Hepatocyte (in vitro differentiated cells): ENCODE measurements at regions not wholly inside any gene's neighbourhood (a gene's known extent, or its start where the extent isn't known, plus 50 kb on each side); places are given as distances from the start of the nearest gene placed in this dataset.

Experiments
- EZH2 ChIP-seq: fragments of 200-600 bp; sonication (generic); IDR thresholded peaks from 2 replicates; pipeline ENCODE4 v1.6.1; 2016; ENCODE audit warnings: antibody characterized with exemption, mild to moderate bottlenecking, borderline replicate concordance
- TF ChIP-seq, protein P1 (sequence below): fragments of 200-600 bp; sonication (generic); IDR thresholded peaks from 2 replicates; pipeline ENCODE4 v1.5.1; 2016; ENCODE audit warnings: antibody characterized with exemption, mild to moderate bottlenecking; ENCODE audit not compliant: poor library complexity

DNA sequence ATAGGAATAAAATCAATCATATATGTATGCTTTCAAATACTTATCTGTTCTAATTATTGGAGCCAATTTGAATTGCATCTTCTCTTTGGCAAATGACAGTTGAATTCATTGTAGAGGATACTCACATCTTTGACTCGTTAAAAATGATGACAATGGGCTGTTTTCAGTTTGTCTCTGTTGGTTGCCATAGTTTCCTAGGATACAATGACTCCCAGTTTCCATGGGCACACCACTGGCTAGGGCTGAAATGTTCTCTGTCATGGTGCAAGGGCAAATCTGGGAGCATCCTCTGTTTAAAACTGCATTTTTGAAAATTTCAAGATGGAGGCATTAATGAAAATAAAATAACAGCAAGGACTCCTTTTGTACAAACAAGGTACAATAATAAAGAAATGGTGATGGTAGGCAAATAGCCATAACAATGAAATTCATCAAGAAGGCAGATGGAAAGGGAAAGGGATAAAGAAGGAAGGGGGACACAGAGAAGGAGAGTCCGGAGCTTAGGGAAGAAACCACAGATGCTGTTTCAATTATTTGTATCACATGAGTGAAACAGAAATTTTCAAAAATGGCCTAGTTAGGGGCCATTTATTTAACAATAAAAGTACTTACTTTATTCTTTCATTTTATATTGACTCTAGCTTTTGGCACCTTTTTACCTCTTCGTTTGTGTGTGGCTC, 378.8 kb upstream of the SEMA6A start:
- TF ChIP-seq, protein P1, sequence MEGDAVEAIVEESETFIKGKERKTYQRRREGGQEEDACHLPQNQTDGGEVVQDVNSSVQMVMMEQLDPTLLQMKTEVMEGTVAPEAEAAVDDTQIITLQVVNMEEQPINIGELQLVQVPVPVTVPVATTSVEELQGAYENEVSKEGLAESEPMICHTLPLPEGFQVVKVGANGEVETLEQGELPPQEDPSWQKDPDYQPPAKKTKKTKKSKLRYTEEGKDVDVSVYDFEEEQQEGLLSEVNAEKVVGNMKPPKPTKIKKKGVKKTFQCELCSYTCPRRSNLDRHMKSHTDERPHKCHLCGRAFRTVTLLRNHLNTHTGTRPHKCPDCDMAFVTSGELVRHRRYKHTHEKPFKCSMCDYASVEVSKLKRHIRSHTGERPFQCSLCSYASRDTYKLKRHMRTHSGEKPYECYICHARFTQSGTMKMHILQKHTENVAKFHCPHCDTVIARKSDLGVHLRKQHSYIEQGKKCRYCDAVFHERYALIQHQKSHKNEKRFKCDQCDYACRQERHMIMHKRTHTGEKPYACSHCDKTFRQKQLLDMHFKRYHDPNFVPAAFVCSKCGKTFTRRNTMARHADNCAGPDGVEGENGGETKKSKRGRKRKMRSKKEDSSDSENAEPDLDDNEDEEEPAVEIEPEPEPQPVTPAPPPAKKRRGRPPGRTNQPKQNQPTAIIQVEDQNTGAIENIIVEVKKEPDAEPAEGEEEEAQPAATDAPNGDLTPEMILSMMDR, result no peak
- TF ChIP-seq EZH2, result no peak
